ENCODE measurements at regions not wholly inside any gene's neighbourhood (a gene's known extent, or its start where the extent isn't known, plus 50 kb on each side); places are given as distances from the start of the nearest gene placed in this dataset.
"Not testable (repeated sequence)": the region's sequence is repeated elsewhere in the genome, so short reads cannot be mapped to it uniquely, and the experiment has no call there.

- Histone ChIP-seq H3K27ac (ENCODE audit: low read depth, low read length) (peak overlapping the region; percentile 81), H3K4me2 (ENCODE audit: insufficient read depth, low read length) (no peak overlapping the region), H3K36me3 (ENCODE audit: insufficient read depth, low read length) (no peaks in the 10 kb centered on the region), H3K79me2 (ENCODE audit: insufficient read depth, low read length) (no peaks in the 10 kb centered on the region), H3K27me3 (ENCODE audit: insufficient read depth, low read length) (no peaks in the 10 kb centered on the region), H3K4me1 (ENCODE audit: insufficient read depth, low read length) (peaks cover 18% of the 10 kb centered on the region), H3K4me3 (ENCODE audit: insufficient read depth, low read length) (no peak overlapping the region), H4K20me1 (ENCODE audit: insufficient read depth, low read length) (no peaks in the 10 kb centered on the region), H3K9me3 (ENCODE audit: low read depth, low read length) (no peaks in the 10 kb centered on the region), H2AFZ (ENCODE audit: low read length) (no peak overlapping the region)
- no peak for TF ChIP-seq CTCF (IDR thresholded peaks at IDR 0.05; ENCODE audit: extremely low read depth, low read depth, low read length)
- DNase-seq (ENCODE audit: insufficient read length, low spot score, missing footprints), result no peak
These were observed 122.6 kb downstream of the POSTN start for GRCh38 chr13:37475966-37476365.

- Histone ChIP-seq H3K27ac (ENCODE audit: low read depth, low read length) (peak overlapping the region; percentile 81), H2AFZ (ENCODE audit: low read length) (no peak overlapping the region), H3K4me1 (ENCODE audit: insufficient read depth, low read length) (peaks cover 13% of the 10 kb centered on the region), H3K9me3 (ENCODE audit: low read depth, low read length) (no peaks in the 10 kb centered on the region), H3K36me3 (ENCODE audit: insufficient read depth, low read length) (no peaks in the 10 kb centered on the region), H4K20me1 (ENCODE audit: insufficient read depth, low read length) (no peaks in the 10 kb centered on the region), H3K4me3 (ENCODE audit: insufficient read depth, low read length) (no peak overlapping the region), H3K79me2 (ENCODE audit: insufficient read depth, low read length) (no peaks in the 10 kb centered on the region), H3K4me2 (ENCODE audit: insufficient read depth, low read length) (no peak overlapping the region), H3K27me3 (ENCODE audit: insufficient read depth, low read length) (no peaks in the 10 kb centered on the region)
- DNase-seq (ENCODE audit: insufficient read length, low spot score, missing footprints), result no peak
- no peak for TF ChIP-seq CTCF (IDR thresholded peaks at IDR 0.05; ENCODE audit: extremely low read depth, low read depth, low read length)
These were observed 123.4 kb downstream of the POSTN start for GRCh38 chr13:37475151-37475550.

- TF ChIP-seq CTCF (IDR thresholded peaks at IDR 0.05; ENCODE audit: extremely low read depth, low read depth, low read length), result no peak
- Histone ChIP-seq H3K36me3 (ENCODE audit: insufficient read depth, low read length) (no peaks in the 10 kb centered on the region), H3K4me3 (ENCODE audit: insufficient read depth, low read length) (no peak overlapping the region), H2AFZ (ENCODE audit: low read length) (no peak overlapping the region), H3K4me2 (ENCODE audit: insufficient read depth, low read length) (no peak overlapping the region), H4K20me1 (ENCODE audit: insufficient read depth, low read length) (no peaks in the 10 kb centered on the region), H3K9me3 (ENCODE audit: low read depth, low read length) (no peaks in the 10 kb centered on the region), H3K79me2 (ENCODE audit: insufficient read depth, low read length) (no peaks in the 10 kb centered on the region), H3K27ac (ENCODE audit: low read depth, low read length) (no peak overlapping the region), H3K4me1 (ENCODE audit: insufficient read depth, low read length) (peaks cover 13% of the 10 kb centered on the region), H3K27me3 (ENCODE audit: insufficient read depth, low read length) (no peaks in the 10 kb centered on the region)
- DNase-seq (ENCODE audit: insufficient read length, low spot score, missing footprints), result no peak
These were observed 125.5 kb downstream of the POSTN start for GRCh38 chr13:37473035-37473434.

- H3K27me3 ChIP-seq (ENCODE audit: insufficient read depth, low read length); H4K20me1 ChIP-seq (ENCODE audit: insufficient read depth, low read length); H3K27ac ChIP-seq (ENCODE audit: low read depth, low read length); H3K4me3 ChIP-seq (ENCODE audit: insufficient read depth, low read length); H3K9me3 ChIP-seq (ENCODE audit: low read depth, low read length); H3K4me2 ChIP-seq (ENCODE audit: insufficient read depth, low read length); H3K79me2 ChIP-seq (ENCODE audit: insufficient read depth, low read length); DNase-seq (ENCODE audit: insufficient read length, low spot score, missing footprints); H2AFZ ChIP-seq (ENCODE audit: low read length); H3K36me3 ChIP-seq (ENCODE audit: insufficient read depth, low read length): not testable (repeated sequence)
- H3K4me1 ChIP-seq (ENCODE audit: insufficient read depth, low read length), result peaks cover 13% of the 10 kb centered on the region
These were observed 126.3 kb downstream of the POSTN start for GRCh38 chr13:37472266-37472665.

Measured in osteoblast (primary cell).